ENCODE measurements at regions not wholly inside any gene's neighbourhood (a gene's known extent, or its start where the extent isn't known, plus 50 kb on each side); places are given as distances from the start of the nearest gene placed in this dataset.
A peak's percentile ranks its signal among the peaks of the same experiment; 100 is the strongest.

GRCh38 chr11:90803366-90803765 lies 580.5 kb upstream of the CHORDC1 start:
- Histone ChIP-seq H3K9me1 (replicated peaks; ENCODE audit: control insufficient read depth, extremely low read depth, insufficient read depth, low read length) (no peaks in the 10 kb centered on the region), H3K4me2 (ENCODE audit: insufficient read depth, low read length) (peak overlapping the region; percentile 34), H3K9me3 (replicated peaks; ENCODE audit: control insufficient read depth, insufficient read depth, low read length) (no peaks in the 10 kb centered on the region), H3K4me1 (ENCODE audit: control insufficient read depth, extremely low read depth, insufficient read depth, low read length) (peaks cover 9% of the 10 kb centered on the region), H4K20me1 (replicated peaks; ENCODE audit: control insufficient read depth, extremely low read depth, insufficient read depth, low read length) (no peaks in the 10 kb centered on the region), H2AFZ (ENCODE audit: low read depth, low read length) (no peak overlapping the region), H3K27me3 (ENCODE audit: control insufficient read depth in 2 of 2, insufficient read depth in 2 of 2, low read length in 2 of 2) (no peaks in the 10 kb centered on the region), H3K9ac (replicated peaks; ENCODE audit: extremely low read depth, insufficient read depth, low read length) (no peak overlapping the region), H3K36me3 (ENCODE audit: control insufficient read depth in 2 of 2, extremely low read depth in 1 of 2, insufficient read depth in 2 of 2, low read length in 2 of 2) (no peaks in the 10 kb centered on the region), H3K79me2 (ENCODE audit: control insufficient read depth, insufficient read depth, low read length) (no peaks in the 10 kb centered on the region), H3K4me3 (replicated peaks in 1 of 3; ENCODE audit: insufficient read depth in 1 of 3, low read depth in 1 of 3, low read length in 3 of 3) (no peak overlapping the region), H3K27ac (ENCODE audit: insufficient read depth, low read depth, low read length) (no peak overlapping the region)
- CTCF ChIA-PET, result interaction anchor here (0.7 to 0.8 kb wide), 2 partner anchors 14 to 59 kb away, joined by 3 read pairs; no protein-coding TSS in a partner anchor
- DNase-seq (ENCODE audit: low read depth, low spot score) (no peak), FAIRE-seq (no peak)
- TF ChIP-seq MAX (IDR thresholded peaks at IDR 0.05; ENCODE audit: insufficient read depth, insufficient read length) (no peak), POLR2A (IDR thresholded peaks at IDR 0.05; ENCODE audit: low read depth, low read length) (no peak), GATA2 (IDR thresholded peaks at IDR 0.05; ENCODE audit: insufficient read depth, insufficient read length, low read depth, low read length) (no peak), MYC (IDR thresholded peaks at IDR 0.05; ENCODE audit: low read depth, low read length) (no peak), FOS (IDR thresholded peaks at IDR 0.05; ENCODE audit: borderline replicate concordance, insufficient read depth, low read length) (no peak), JUN (IDR thresholded peaks at IDR 0.05; ENCODE audit: borderline replicate concordance, insufficient read depth, insufficient read length, low read depth) (no peak), EZH2 (IDR thresholded peaks at IDR 0.05; ENCODE audit: borderline replicate concordance, low read depth, low read length, severe bottlenecking) (no peak), CTCF (IDR thresholded peaks at IDR 0.05; ENCODE audit: extremely low read depth in 1 of 2, insufficient read depth in 1 of 2, low read depth in 1 of 2, low read length in 2 of 2) (no peak), POLR2AphosphoS5 (IDR thresholded peaks at IDR 0.05; ENCODE audit: insufficient read depth, low read depth, low read length) (no peak)
- POLR2A ChIA-PET, result no interaction called here
- dilution Hi-C loops (cut with MboI; ENCODE audit: extremely low pct_ligation_motif_present, low sequenced_read_pairs) (no loop called here), intact Hi-C loops (cut with micrococcal nuclease) (no loop called here)
- no TSS peak for BruUV-seq (replicated peaks)

Data from endothelial cell of umbilical vein (primary cell).